OCI-LY1 (cell line): ENCODE measurements at regions not wholly inside any gene's neighbourhood (a gene's known extent, or its start where the extent isn't known, plus 50 kb on each side); places are given as distances from the start of the nearest gene placed in this dataset.

Experiments
- EZH2 ChIP-seq: fragments of 200-600 bp; sonication (generic), shearing (Covaris generic); IDR thresholded peaks from 2 replicates; pipeline ENCODE4 v1.8.0; 2017; ENCODE audit warnings: borderline replicate concordance, mixed run types, mild to moderate bottlenecking, antibody characterized with exemption, low read length, moderate library complexity, mixed read lengths
- TF ChIP-seq, protein P1 (sequence below): fragments of 200-600 bp; sonication (generic), shearing (Covaris generic); IDR thresholded peaks from 2 replicates; pipeline ENCODE4 v1.5.1; 2017; ENCODE audit warnings: mild to moderate bottlenecking, antibody characterized with exemption, low read length, moderate library complexity, mixed read lengths

DNA sequence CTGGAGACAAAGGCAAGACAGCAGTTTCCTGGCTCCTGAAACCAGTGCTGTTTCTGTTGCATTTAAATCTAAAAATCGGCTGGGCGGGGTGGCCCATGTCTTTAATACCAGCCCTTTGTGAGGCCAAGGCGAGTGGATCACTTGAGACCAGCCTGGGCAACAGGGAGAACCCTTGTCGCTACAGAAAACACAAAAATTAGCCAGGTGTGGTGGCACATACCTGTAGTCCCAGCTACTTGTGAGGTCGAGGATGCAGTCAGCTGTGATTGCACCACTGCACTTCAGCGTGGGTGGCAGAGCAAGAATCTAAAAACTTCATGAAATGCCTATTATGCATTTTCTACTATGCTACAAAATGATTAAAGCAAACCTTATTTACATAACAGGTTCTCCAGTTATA, 205.4 kb upstream of the ITM2A start:
- TF ChIP-seq EZH2 = no peak
- TF ChIP-seq, protein P1, sequence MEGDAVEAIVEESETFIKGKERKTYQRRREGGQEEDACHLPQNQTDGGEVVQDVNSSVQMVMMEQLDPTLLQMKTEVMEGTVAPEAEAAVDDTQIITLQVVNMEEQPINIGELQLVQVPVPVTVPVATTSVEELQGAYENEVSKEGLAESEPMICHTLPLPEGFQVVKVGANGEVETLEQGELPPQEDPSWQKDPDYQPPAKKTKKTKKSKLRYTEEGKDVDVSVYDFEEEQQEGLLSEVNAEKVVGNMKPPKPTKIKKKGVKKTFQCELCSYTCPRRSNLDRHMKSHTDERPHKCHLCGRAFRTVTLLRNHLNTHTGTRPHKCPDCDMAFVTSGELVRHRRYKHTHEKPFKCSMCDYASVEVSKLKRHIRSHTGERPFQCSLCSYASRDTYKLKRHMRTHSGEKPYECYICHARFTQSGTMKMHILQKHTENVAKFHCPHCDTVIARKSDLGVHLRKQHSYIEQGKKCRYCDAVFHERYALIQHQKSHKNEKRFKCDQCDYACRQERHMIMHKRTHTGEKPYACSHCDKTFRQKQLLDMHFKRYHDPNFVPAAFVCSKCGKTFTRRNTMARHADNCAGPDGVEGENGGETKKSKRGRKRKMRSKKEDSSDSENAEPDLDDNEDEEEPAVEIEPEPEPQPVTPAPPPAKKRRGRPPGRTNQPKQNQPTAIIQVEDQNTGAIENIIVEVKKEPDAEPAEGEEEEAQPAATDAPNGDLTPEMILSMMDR = no peak
